AG09319 (cell line): ENCODE measurements at regions not wholly inside any gene's neighbourhood (a gene's known extent, or its start where the extent isn't known, plus 50 kb on each side); places are given as distances from the start of the nearest gene placed in this dataset.

Experiments used
- DNase-seq: peaks from one replicate; pipeline ENCODE4 v3.0.0-alpha.2; 2010; ENCODE audit warnings: low read depth; ENCODE audit errors: extremely low read depth
- TF ChIP-seq, protein P1 (sequence below): IDR thresholded peaks from 2 replicates; pipeline ENCODE4 v1.5.1; 2011; ENCODE audit warnings: low read depth, mild to moderate bottlenecking, inconsistent platforms, low read length, moderate library complexity

- DNase-seq: no peak
- TF ChIP-seq, protein P1, sequence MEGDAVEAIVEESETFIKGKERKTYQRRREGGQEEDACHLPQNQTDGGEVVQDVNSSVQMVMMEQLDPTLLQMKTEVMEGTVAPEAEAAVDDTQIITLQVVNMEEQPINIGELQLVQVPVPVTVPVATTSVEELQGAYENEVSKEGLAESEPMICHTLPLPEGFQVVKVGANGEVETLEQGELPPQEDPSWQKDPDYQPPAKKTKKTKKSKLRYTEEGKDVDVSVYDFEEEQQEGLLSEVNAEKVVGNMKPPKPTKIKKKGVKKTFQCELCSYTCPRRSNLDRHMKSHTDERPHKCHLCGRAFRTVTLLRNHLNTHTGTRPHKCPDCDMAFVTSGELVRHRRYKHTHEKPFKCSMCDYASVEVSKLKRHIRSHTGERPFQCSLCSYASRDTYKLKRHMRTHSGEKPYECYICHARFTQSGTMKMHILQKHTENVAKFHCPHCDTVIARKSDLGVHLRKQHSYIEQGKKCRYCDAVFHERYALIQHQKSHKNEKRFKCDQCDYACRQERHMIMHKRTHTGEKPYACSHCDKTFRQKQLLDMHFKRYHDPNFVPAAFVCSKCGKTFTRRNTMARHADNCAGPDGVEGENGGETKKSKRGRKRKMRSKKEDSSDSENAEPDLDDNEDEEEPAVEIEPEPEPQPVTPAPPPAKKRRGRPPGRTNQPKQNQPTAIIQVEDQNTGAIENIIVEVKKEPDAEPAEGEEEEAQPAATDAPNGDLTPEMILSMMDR: no peak
Measured at GRCh38 chr3:182533394-182533793, 259.9 kb upstream of the ATP11B start.

GRCh38 chr3:182544542-182544941 is 248.8 kb upstream of the ATP11B start:
- TF ChIP-seq, protein P1: no peak
- no peak for DNase-seq

GRCh38 chr3:182562274-182562673 is 231.0 kb upstream of the ATP11B start:
- TF ChIP-seq, protein P1: no peak
- DNase-seq: no peak

DNA sequence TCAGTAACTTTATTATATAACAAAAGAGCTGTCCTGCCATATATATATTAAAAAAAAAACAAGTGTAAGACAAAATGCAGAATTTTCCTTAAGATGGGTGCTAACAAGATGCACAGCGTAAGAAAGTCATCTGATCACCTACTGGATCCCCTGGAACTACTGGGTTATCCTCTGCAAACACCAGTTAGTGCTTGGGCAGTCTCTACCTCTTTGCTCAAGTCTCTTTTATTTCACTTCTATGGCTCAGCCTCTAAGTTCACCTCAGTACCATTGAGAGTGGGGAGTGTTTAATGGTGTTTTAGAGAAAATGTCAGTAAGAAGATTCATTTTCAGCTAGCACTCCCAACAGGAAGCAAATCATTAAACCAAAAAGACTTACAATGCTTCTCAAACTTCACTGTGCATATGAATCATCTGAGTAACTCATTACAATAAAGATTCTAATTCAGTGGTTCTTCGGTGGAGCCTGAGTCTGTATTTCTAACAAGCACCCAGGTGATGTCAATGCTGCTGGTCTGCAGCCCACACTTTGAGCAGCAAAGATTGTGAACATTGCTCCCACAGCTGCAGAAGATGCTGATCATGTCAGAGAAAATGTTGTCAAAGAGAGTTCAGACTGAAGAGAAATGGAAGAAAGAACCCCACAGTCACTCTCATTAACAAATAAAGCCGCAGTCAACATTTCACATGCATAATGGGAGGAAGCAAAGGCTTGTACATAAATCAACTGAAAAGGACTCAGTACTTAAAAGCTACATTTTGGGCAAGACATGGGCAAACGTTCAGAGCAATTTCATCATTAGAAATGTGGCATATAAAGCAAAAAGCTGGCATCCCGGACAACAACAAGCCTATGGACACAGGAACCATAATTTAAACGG is 227.1 kb upstream of the ATP11B start:
- no peak for DNase-seq
- TF ChIP-seq, protein P1: no peak

- no peak for DNase-seq
- TF ChIP-seq, protein P1: no peak
Measured at GRCh38 chr3:182567700-182568099, 225.6 kb upstream of the ATP11B start.

- DNase-seq: no peak
- TF ChIP-seq, protein P1: no peak
Measured at GRCh38 chr3:182568261-182568660, 225.0 kb upstream of the ATP11B start.

GRCh38 chr3:182568876-182569275 is 224.4 kb upstream of the ATP11B start:
- DNase-seq: no peak
- TF ChIP-seq, protein P1: no peak
